HCT116 (cell line): ENCODE measurements at regions not wholly inside any gene's neighbourhood (a gene's known extent, or its start where the extent isn't known, plus 50 kb on each side); places are given as distances from the start of the nearest gene placed in this dataset.
"Not testable (repeated sequence)": the region's sequence is repeated elsewhere in the genome, so short reads cannot be mapped to it uniquely, and the experiment has no call there.

Experiments used
- ATAC-seq: fragments of 200-7000 bp; cut with Tn5 transposase; 2 replicates; pipeline ENCODE4 v1.9.1; 2020; ENCODE audit warnings: mild to moderate bottlenecking, moderate library complexity
- BruUV-seq: library from RNA; stranded (reverse); fragments of 400-500 nt; replicated peaks from 2 replicates; lab custom pipeline; 2021; lab: Mats Ljungman, UMichigan
- CTCF ChIA-PET: fragments of 300-600 bp; sonication (Branson Sonifier 250); formaldehyde crosslinking; loops from one replicate; lab custom pipeline; 2021; ENCODE audit warnings: antibody characterized with exemption; lab: Charles Lee
- POLR2A ChIA-PET: fragments of 300-600, 350-600 bp; sonication (Branson Sonifier 250); formaldehyde crosslinking; loops from one replicate; lab custom pipeline; 2021; ENCODE audit warnings: antibody characterized with exemption; lab: Charles Lee
- RAD21 ChIA-PET, 2 experiments: fragments of 300-600 bp; sonication (Branson Sonifier 250); formaldehyde crosslinking; loops; one replicate each; lab custom pipeline; 2023; ENCODE audit warnings: low total read pairs in 2 of 2; ENCODE audit not compliant: uncharacterized antibody in 2 of 2, unreplicated experiment in 2 of 2, low non-redundant PET in 1 of 2; lab: Charles Lee
- DNase-seq: peaks from one replicate; pipeline ENCODE4 v3.0.0-alpha.2; 2010; ENCODE audit warnings: low read depth, low spot score
- H2AFZ ChIP-seq: fragments of 200-600 bp; shearing (Covaris generic), sonication (generic); 2 replicates; pipeline ENCODE4 v1.6.1; 2017; ENCODE audit warnings: low read depth, mixed run types, mixed read lengths, antibody characterized with exemption, low read length; ENCODE audit not compliant: poor library complexity, severe bottlenecking
- H3K27ac ChIP-seq: 2 replicates; pipeline ENCODE4 v1.5.1; 2012; ENCODE audit warnings: low read depth, low read length
- H3K27me3 ChIP-seq: fragments of 200-600 bp; sonication (generic); 2 replicates; pipeline ENCODE4 v1.6.1; 2016; ENCODE audit warnings: mixed run types, low read length, mixed read lengths; ENCODE audit not compliant: insufficient read depth
- H3K36me3 ChIP-seq, 2 experiments: fragments of 200-500 bp in 1 of 2; fragments of 200-600 bp in 1 of 2; sonication (Bioruptor generic) in 1 of 2; sonication (generic) in 1 of 2; 2 replicates each; pipeline versions ENCODE4 v1.5.1 to v1.6.1; 2014 to 2016; ENCODE audit warnings: low read length in 2 of 2, inconsistent platforms in 1 of 2, mixed read lengths in 1 of 2, mixed run types in 1 of 2; ENCODE audit not compliant: insufficient read depth in 2 of 2, control insufficient read depth in 1 of 2
- H3K4me1 ChIP-seq, 2 experiments: fragments of 200-600 bp in 1 of 2; sonication (generic) in 1 of 2; 2 replicates each; pipeline versions ENCODE4 v1.5.1 to v1.6.1; 2012 to 2017; ENCODE audit warnings: low read length in 2 of 2, inconsistent platforms in 1 of 2, mild to moderate bottlenecking in 1 of 2, mixed read lengths in 1 of 2, mixed run types in 1 of 2, moderate library complexity in 1 of 2; ENCODE audit not compliant: insufficient read depth in 2 of 2, control insufficient read depth in 1 of 2
- H3K4me2 ChIP-seq: fragments of 200-600 bp; sonication (generic); 2 replicates; pipeline ENCODE4 v1.6.1; 2017; ENCODE audit warnings: mixed run types, low read length, mixed read lengths
- H3K4me3 ChIP-seq, 2 experiments: fragments of 200-600 bp in 1 of 2; sonication (generic) in 1 of 2; replicated peaks in 1 of 2; 2 replicates each; pipeline ENCODE4 v1.5.1; 2011 to 2016; ENCODE audit warnings: low read length in 2 of 2, control low read depth in 1 of 2, low read depth in 1 of 2, mild to moderate bottlenecking in 1 of 2, mixed read lengths in 1 of 2, mixed run types in 1 of 2
- H3K79me2 ChIP-seq: fragments of 200-600 bp; sonication (generic); 2 replicates; pipeline ENCODE4 v1.6.1; 2017; ENCODE audit warnings: mild to moderate bottlenecking, mixed run types, low read length, moderate library complexity, mixed read lengths; ENCODE audit not compliant: insufficient read depth
- H3K9ac ChIP-seq: fragments of 200-600 bp; sonication (generic); 2 replicates; pipeline ENCODE4 v1.6.1; 2016; ENCODE audit warnings: low read length, mixed read lengths
- H3K9me2 ChIP-seq: fragments of 200-600 bp; sonication (generic), shearing (Covaris generic); 2 replicates; pipeline ENCODE4 v1.6.1; 2017; ENCODE audit warnings: mixed run types, mild to moderate bottlenecking, moderate library complexity; ENCODE audit not compliant: insufficient read depth
- H3K9me3 ChIP-seq, 2 experiments: fragments of 200-500 bp in 1 of 2; fragments of 200-600 bp in 1 of 2; sonication (Bioruptor generic) in 1 of 2; sonication (generic) in 1 of 2; 2 replicates each; pipeline ENCODE4 v1.6.1; 2014 to 2017; ENCODE audit warnings: low read length in 2 of 2, mixed read lengths in 2 of 2, inconsistent platforms in 1 of 2, low read depth in 1 of 2, mild to moderate bottlenecking in 1 of 2, mixed run types in 1 of 2, moderate library complexity in 1 of 2; ENCODE audit not compliant: control insufficient read depth in 1 of 2, insufficient read depth in 1 of 2
- H4K20me1 ChIP-seq: fragments of 200-600 bp; sonication (generic), shearing (Covaris generic); 2 replicates; pipeline ENCODE4 v1.6.1; 2017; ENCODE audit warnings: mixed run types, mild to moderate bottlenecking, moderate library complexity; ENCODE audit not compliant: insufficient read depth
- CBX3 ChIP-seq: IDR thresholded peaks from 2 replicates; pipeline ENCODE4 v1.6.1; 2012; ENCODE audit warnings: low read depth
- CTCF ChIP-seq, 3 experiments: fragments of 200-600 bp in 1 of 3; sonication (generic) in 1 of 3; IDR thresholded peaks in 2 of 3; conservative IDR thresholded peaks in 1 of 3; 2 replicates each; pipeline ENCODE4 v1.5.1; 2012 to 2017; ENCODE audit warnings: low read depth in 2 of 3, low read length in 2 of 3, antibody characterized with exemption in 1 of 3, borderline replicate concordance in 1 of 3, control low read depth in 1 of 3, mild to moderate bottlenecking in 1 of 3, mixed read lengths in 1 of 3, mixed run types in 1 of 3, moderate library complexity in 1 of 3; ENCODE audit not compliant: insufficient read depth in 1 of 3
- EZH2 ChIP-seq: fragments of 200-600 bp; sonication (generic); IDR thresholded peaks from 2 replicates; pipeline ENCODE4 v1.6.1; 2017; ENCODE audit warnings: antibody characterized with exemption, mixed run types
- FOSL1 ChIP-seq: IDR thresholded peaks from 2 replicates; pipeline ENCODE4 v1.6.1; 2012; ENCODE audit warnings: low read depth
- POLR2A ChIP-seq: IDR thresholded peaks from 2 replicates; pipeline ENCODE4 v1.7.0; 2011; ENCODE audit warnings: borderline replicate concordance; ENCODE audit not compliant: insufficient read depth, insufficient read length; ENCODE audit errors: extremely low read depth
- REST ChIP-seq: IDR thresholded peaks from 2 replicates; pipeline ENCODE4 v1.6.1; 2012; ENCODE audit warnings: low read depth
- SP1 ChIP-seq: IDR thresholded peaks from 2 replicates; pipeline ENCODE4 v1.6.1; 2012; ENCODE audit warnings: low read depth
- SRF ChIP-seq: IDR thresholded peaks from 2 replicates; pipeline ENCODE4 v1.6.1; 2012; ENCODE audit warnings: low read depth
- ZFX ChIP-seq: fragments of 450-650 bp; IDR thresholded peaks from 2 replicates; pipeline ENCODE4 v1.6.1; 2017
- intact Hi-C: fragments of 100-400 bp; cut with micrococcal nuclease; formaldehyde crosslinking; loops from 2 replicates; pipeline ENCODE4 v1.10.0; 2022

DNA sequence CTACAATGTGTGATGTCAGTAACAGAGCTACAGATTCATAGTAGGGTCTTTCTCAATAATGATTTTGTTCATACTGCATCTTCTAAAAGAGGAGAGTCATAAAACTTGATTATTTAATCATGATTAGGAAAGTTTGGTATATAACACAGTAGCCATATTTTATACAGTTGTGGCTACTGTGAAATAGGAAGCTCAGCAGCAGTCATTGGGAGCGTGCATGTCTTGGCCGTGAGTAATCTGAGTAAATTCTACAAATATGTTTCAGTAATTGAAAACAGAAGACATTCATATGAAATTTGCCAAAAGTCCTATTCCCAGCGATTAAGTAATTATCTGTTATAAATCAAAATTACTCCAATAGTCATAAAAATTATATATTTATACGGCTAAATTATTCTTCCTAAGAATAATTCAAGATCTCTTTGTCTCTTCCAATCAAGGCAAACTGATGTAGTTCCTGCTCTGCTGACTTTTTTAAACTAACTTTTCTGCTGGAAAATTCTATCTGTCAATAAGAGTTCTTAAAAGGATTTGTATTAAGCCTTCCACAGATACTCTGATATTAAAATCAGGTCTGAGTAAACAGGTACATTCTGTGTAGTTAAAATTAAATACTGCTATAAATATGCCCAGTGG, 723.6 kb upstream of the CDH18 start:
- H3K4me1 ChIP-seq, H3K36me3 ChIP-seq, H3K79me2 ChIP-seq, POLR2A ChIA-PET, H3K9me3 ChIP-seq, BruUV-seq, RAD21 ChIA-PET, ATAC-seq, H3K27ac ChIP-seq, intact Hi-C loops, H4K20me1 ChIP-seq, H3K27me3 ChIP-seq, H3K4me2 ChIP-seq, H2AFZ ChIP-seq, DNase-seq, H3K9ac ChIP-seq, H3K9me2 ChIP-seq, CTCF ChIA-PET, H3K4me3 ChIP-seq: not testable (repeated sequence)

DNA sequence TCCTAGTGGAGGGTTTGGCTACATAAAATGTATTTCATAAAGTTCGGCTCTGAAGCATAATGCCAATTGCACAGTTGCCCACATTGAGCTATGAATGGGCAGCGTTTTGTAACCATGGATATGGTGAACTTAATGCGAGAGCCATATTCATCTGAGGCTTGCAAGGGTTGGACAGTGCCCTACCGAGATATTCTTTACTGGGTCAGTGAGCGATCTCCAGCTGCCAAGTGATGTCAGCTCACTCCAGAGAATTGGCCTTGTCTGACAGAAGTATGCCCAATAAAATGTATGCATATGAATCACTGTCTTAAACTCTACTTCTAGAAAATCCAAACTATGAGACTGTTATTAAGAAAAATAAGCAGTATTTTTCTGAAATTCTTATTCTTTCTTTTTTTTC, 719.6 kb upstream of the CDH18 start:
- POLR2A ChIA-PET, RAD21 ChIA-PET, H3K4me1 ChIP-seq, H3K9ac ChIP-seq, H3K4me2 ChIP-seq, DNase-seq, H3K36me3 ChIP-seq, H3K27me3 ChIP-seq, BruUV-seq, H3K27ac ChIP-seq, H2AFZ ChIP-seq, H3K9me3 ChIP-seq, H3K4me3 ChIP-seq, H3K79me2 ChIP-seq, CTCF ChIA-PET, ATAC-seq, H3K9me2 ChIP-seq, H4K20me1 ChIP-seq, intact Hi-C loops: not testable (repeated sequence)

- RAD21 ChIA-PET, result no interaction called here
- BruUV-seq, result no TSS peak
- H3K27ac ChIP-seq, result no peak overlapping the region
- TF ChIP-seq SP1 (no peak), EZH2 (no peak), REST (no peak), SRF (no peak), ZFX (no peak), CTCF (IDR thresholded peaks at IDR 0.05 in 2 of 3, conservative IDR thresholded peaks at IDR 0.05 in 1 of 3; ENCODE audit: borderline replicate concordance in 1 of 3, insufficient read depth in 1 of 3, low read depth in 2 of 3, low read length in 2 of 3) (no peak), POLR2A (no peak), FOSL1 (no peak), CBX3 (no peak)
Measured at GRCh38 chr5:20694121-20694520, 706.1 kb upstream of the CDH18 start.

More at GRCh38 chr5:20694121-20694520, 706.1 kb upstream of the CDH18 start:
- Histone ChIP-seq H4K20me1 (no peaks in the 10 kb centered on the region), H3K79me2 (no peaks in the 10 kb centered on the region), H3K9me2 (no peaks in the 10 kb centered on the region), H2AFZ (no peak overlapping the region), H3K9ac (no peak overlapping the region), H3K27me3 (no peaks in the 10 kb centered on the region), H3K4me2 (no peak overlapping the region), H3K36me3 (no peaks in the 10 kb centered on the region), H3K4me3 (no peak overlapping the region), H3K9me3 (peaks cover 4 to 20% of the 10 kb centered on the region in 2 experiments; a peak in 3 of 4 replicates), H3K4me1 (no peaks in the 10 kb centered on the region)
- DNase-seq (no peak), ATAC-seq (no peak)
- intact Hi-C loops, result no loop called here
- ChIA-PET POLR2A (no interaction called here), CTCF (no interaction called here)
